HCT116 (cell line): ENCODE measurements at regions not wholly inside any gene's neighbourhood (a gene's known extent, or its start where the extent isn't known, plus 50 kb on each side); places are given as distances from the start of the nearest gene placed in this dataset.

Source experiments
- ATAC-seq: fragments of 200-7000 bp; cut with Tn5 transposase; 2 replicates; pipeline ENCODE4 v1.9.1; 2020; ENCODE audit warnings: mild to moderate bottlenecking, moderate library complexity
- BruUV-seq: library from RNA; stranded (reverse); fragments of 400-500 nt; replicated peaks from 2 replicates; lab custom pipeline; 2021; lab: Mats Ljungman, UMichigan
- CTCF ChIA-PET: fragments of 300-600 bp; sonication (Branson Sonifier 250); formaldehyde crosslinking; loops from one replicate; lab custom pipeline; 2021; ENCODE audit warnings: antibody characterized with exemption; lab: Charles Lee
- POLR2A ChIA-PET: fragments of 300-600, 350-600 bp; sonication (Branson Sonifier 250); formaldehyde crosslinking; loops from one replicate; lab custom pipeline; 2021; ENCODE audit warnings: antibody characterized with exemption; lab: Charles Lee
- RAD21 ChIA-PET, 2 experiments: fragments of 300-600 bp; sonication (Branson Sonifier 250); formaldehyde crosslinking; loops; one replicate each; lab custom pipeline; 2023; ENCODE audit warnings: low total read pairs in 2 of 2; ENCODE audit not compliant: uncharacterized antibody in 2 of 2, unreplicated experiment in 2 of 2, low non-redundant PET in 1 of 2; lab: Charles Lee
- DNase-seq: peaks from one replicate; pipeline ENCODE4 v3.0.0-alpha.2; 2010; ENCODE audit warnings: low read depth, low spot score
- H2AFZ ChIP-seq: fragments of 200-600 bp; shearing (Covaris generic), sonication (generic); 2 replicates; pipeline ENCODE4 v1.6.1; 2017; ENCODE audit warnings: low read depth, mixed run types, mixed read lengths, antibody characterized with exemption, low read length; ENCODE audit not compliant: poor library complexity, severe bottlenecking
- H3K27ac ChIP-seq: 2 replicates; pipeline ENCODE4 v1.5.1; 2012; ENCODE audit warnings: low read depth, low read length
- H3K27me3 ChIP-seq: fragments of 200-600 bp; sonication (generic); 2 replicates; pipeline ENCODE4 v1.6.1; 2016; ENCODE audit warnings: mixed run types, low read length, mixed read lengths; ENCODE audit not compliant: insufficient read depth
- H3K36me3 ChIP-seq, 2 experiments: fragments of 200-500 bp in 1 of 2; fragments of 200-600 bp in 1 of 2; sonication (Bioruptor generic) in 1 of 2; sonication (generic) in 1 of 2; 2 replicates each; pipeline versions ENCODE4 v1.5.1 to v1.6.1; 2014 to 2016; ENCODE audit warnings: low read length in 2 of 2, inconsistent platforms in 1 of 2, mixed read lengths in 1 of 2, mixed run types in 1 of 2; ENCODE audit not compliant: insufficient read depth in 2 of 2, control insufficient read depth in 1 of 2
- H3K4me1 ChIP-seq, 2 experiments: fragments of 200-600 bp in 1 of 2; sonication (generic) in 1 of 2; 2 replicates each; pipeline versions ENCODE4 v1.5.1 to v1.6.1; 2012 to 2017; ENCODE audit warnings: low read length in 2 of 2, inconsistent platforms in 1 of 2, mild to moderate bottlenecking in 1 of 2, mixed read lengths in 1 of 2, mixed run types in 1 of 2, moderate library complexity in 1 of 2; ENCODE audit not compliant: insufficient read depth in 2 of 2, control insufficient read depth in 1 of 2
- H3K4me2 ChIP-seq: fragments of 200-600 bp; sonication (generic); 2 replicates; pipeline ENCODE4 v1.6.1; 2017; ENCODE audit warnings: mixed run types, low read length, mixed read lengths
- H3K4me3 ChIP-seq, 2 experiments: fragments of 200-600 bp in 1 of 2; sonication (generic) in 1 of 2; replicated peaks in 1 of 2; 2 replicates each; pipeline ENCODE4 v1.5.1; 2011 to 2016; ENCODE audit warnings: low read length in 2 of 2, control low read depth in 1 of 2, low read depth in 1 of 2, mild to moderate bottlenecking in 1 of 2, mixed read lengths in 1 of 2, mixed run types in 1 of 2
- H3K79me2 ChIP-seq: fragments of 200-600 bp; sonication (generic); 2 replicates; pipeline ENCODE4 v1.6.1; 2017; ENCODE audit warnings: mild to moderate bottlenecking, mixed run types, low read length, moderate library complexity, mixed read lengths; ENCODE audit not compliant: insufficient read depth
- H3K9ac ChIP-seq: fragments of 200-600 bp; sonication (generic); 2 replicates; pipeline ENCODE4 v1.6.1; 2016; ENCODE audit warnings: low read length, mixed read lengths
- H3K9me2 ChIP-seq: fragments of 200-600 bp; sonication (generic), shearing (Covaris generic); 2 replicates; pipeline ENCODE4 v1.6.1; 2017; ENCODE audit warnings: mixed run types, mild to moderate bottlenecking, moderate library complexity; ENCODE audit not compliant: insufficient read depth
- H3K9me3 ChIP-seq, 2 experiments: fragments of 200-500 bp in 1 of 2; fragments of 200-600 bp in 1 of 2; sonication (Bioruptor generic) in 1 of 2; sonication (generic) in 1 of 2; 2 replicates each; pipeline ENCODE4 v1.6.1; 2014 to 2017; ENCODE audit warnings: low read length in 2 of 2, mixed read lengths in 2 of 2, inconsistent platforms in 1 of 2, low read depth in 1 of 2, mild to moderate bottlenecking in 1 of 2, mixed run types in 1 of 2, moderate library complexity in 1 of 2; ENCODE audit not compliant: control insufficient read depth in 1 of 2, insufficient read depth in 1 of 2
- H4K20me1 ChIP-seq: fragments of 200-600 bp; sonication (generic), shearing (Covaris generic); 2 replicates; pipeline ENCODE4 v1.6.1; 2017; ENCODE audit warnings: mixed run types, mild to moderate bottlenecking, moderate library complexity; ENCODE audit not compliant: insufficient read depth
- CBX3 ChIP-seq: IDR thresholded peaks from 2 replicates; pipeline ENCODE4 v1.6.1; 2012; ENCODE audit warnings: low read depth
- CEBPB ChIP-seq: IDR thresholded peaks from 2 replicates; pipeline ENCODE4 v1.6.1; 2012; ENCODE audit warnings: low read depth
- EGR1 ChIP-seq: IDR thresholded peaks from 2 replicates; pipeline ENCODE4 v1.6.1; 2012; ENCODE audit warnings: low read depth
- ELF1 ChIP-seq: IDR thresholded peaks from 2 replicates; pipeline ENCODE4 v1.6.1; 2012; ENCODE audit warnings: low read depth, borderline replicate concordance
- EZH2 ChIP-seq: fragments of 200-600 bp; sonication (generic); IDR thresholded peaks from 2 replicates; pipeline ENCODE4 v1.6.1; 2017; ENCODE audit warnings: antibody characterized with exemption, mixed run types
- EZH2phosphoT487 ChIP-seq: fragments of 200-600 bp; IDR thresholded peaks from 2 replicates; pipeline ENCODE4 v1.6.1; 2018; ENCODE audit warnings: antibody characterized with exemption, borderline replicate concordance
- JUND ChIP-seq: IDR thresholded peaks from 2 replicates; pipeline ENCODE4 v1.6.1; 2012
- POLR2A ChIP-seq: IDR thresholded peaks from 2 replicates; pipeline ENCODE4 v1.7.0; 2011; ENCODE audit warnings: borderline replicate concordance; ENCODE audit not compliant: insufficient read depth, insufficient read length; ENCODE audit errors: extremely low read depth
- POLR2AphosphoS5 ChIP-seq: IDR thresholded peaks from 2 replicates; pipeline ENCODE4 v1.6.1; 2011; ENCODE audit warnings: mild to moderate bottlenecking, low read depth, low read length, moderate library complexity
- RAD21 ChIP-seq: IDR thresholded peaks from 2 replicates; pipeline ENCODE4 v1.6.1; 2012; ENCODE audit warnings: low read depth, mild to moderate bottlenecking
- SIN3A ChIP-seq: IDR thresholded peaks from 2 replicates; pipeline ENCODE4 v1.6.1; 2012; ENCODE audit warnings: low read depth
- SP1 ChIP-seq: IDR thresholded peaks from 2 replicates; pipeline ENCODE4 v1.6.1; 2012; ENCODE audit warnings: low read depth
- SRF ChIP-seq: IDR thresholded peaks from 2 replicates; pipeline ENCODE4 v1.6.1; 2012; ENCODE audit warnings: low read depth
- YY1 ChIP-seq: IDR thresholded peaks from 2 replicates; pipeline ENCODE4 v1.6.1; 2011; ENCODE audit warnings: low read length, low read depth, moderate library complexity, mild to moderate bottlenecking; ENCODE audit not compliant: insufficient replicate concordance; ENCODE audit errors: extremely low read depth
- ZBTB33 ChIP-seq: IDR thresholded peaks from 2 replicates; pipeline ENCODE4 v1.6.1; 2011; ENCODE audit warnings: mild to moderate bottlenecking, low read length, moderate library complexity; ENCODE audit not compliant: insufficient replicate concordance; ENCODE audit errors: extremely low read depth
- ZFX ChIP-seq: fragments of 450-650 bp; IDR thresholded peaks from 2 replicates; pipeline ENCODE4 v1.6.1; 2017
- intact Hi-C: fragments of 100-400 bp; cut with micrococcal nuclease; formaldehyde crosslinking; loops from 2 replicates; pipeline ENCODE4 v1.10.0; 2022
- TF ChIP-seq, protein P1 (sequence below): IDR thresholded peaks from 2 replicates; pipeline ENCODE4 v1.6.1; 2012; ENCODE audit warnings: low read depth
- TF ChIP-seq, protein P2 (sequence below): IDR thresholded peaks from 2 replicates; pipeline ENCODE4 v1.6.1; 2012

DNA sequence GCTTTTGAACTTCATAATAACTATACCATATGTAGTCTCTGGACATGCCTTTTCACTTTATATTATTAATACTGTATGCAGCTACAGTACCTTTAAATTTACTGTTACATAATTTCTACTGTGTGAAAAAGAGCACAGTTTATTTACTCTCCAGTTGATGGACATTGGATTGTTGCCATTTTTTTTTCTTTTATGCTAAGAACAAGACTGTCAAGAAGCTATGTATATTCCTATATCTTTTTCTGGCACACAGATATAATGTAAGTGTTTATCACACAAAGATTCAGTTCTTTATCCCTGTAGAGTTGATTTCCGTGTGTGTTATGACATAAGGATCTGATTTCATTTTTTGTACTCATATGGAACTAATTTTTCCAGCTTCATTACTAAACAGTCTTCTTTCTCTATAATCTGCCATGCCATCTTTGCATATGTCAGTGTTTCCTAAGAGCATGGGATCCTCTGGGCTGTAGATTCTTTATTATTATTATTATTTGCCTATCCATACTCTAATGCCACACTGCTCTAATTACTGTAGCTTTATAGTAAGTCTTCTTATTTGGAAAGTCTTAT, 593.0 kb upstream of the ATP2B1 start:
- Histone ChIP-seq H3K79me2 (no peaks in the 10 kb centered on the region), H3K27me3 (no peaks in the 10 kb centered on the region), H2AFZ (no peak overlapping the region), H3K4me2 (no peak overlapping the region), H3K4me3 (no peak overlapping the region), H3K4me1 (peaks cover 8 to 11% of the 10 kb centered on the region in 2 experiments; a peak in 3 of 4 replicates), H3K9ac (no peak overlapping the region), H3K9me2 (no peaks in the 10 kb centered on the region), H4K20me1 (no peaks in the 10 kb centered on the region)
- BruUV-seq: no TSS peak
- ChIA-PET CTCF (no interaction called here), RAD21 (no interaction called here)
- intact Hi-C loops: no loop called here
- TF ChIP-seq SIN3A (no peak), ZFX (no peak), CEBPB (no peak), ZBTB33 (no peak), SRF (no peak), POLR2AphosphoS5 (no peak), EZH2 (no peak), EGR1 (no peak), POLR2A (no peak), EZH2phosphoT487 (no peak), JUND (no peak), RAD21 (no peak), SP1 (no peak), CBX3 (no peak), YY1 (no peak), ELF1 (no peak)
- TF ChIP-seq, protein P1, sequence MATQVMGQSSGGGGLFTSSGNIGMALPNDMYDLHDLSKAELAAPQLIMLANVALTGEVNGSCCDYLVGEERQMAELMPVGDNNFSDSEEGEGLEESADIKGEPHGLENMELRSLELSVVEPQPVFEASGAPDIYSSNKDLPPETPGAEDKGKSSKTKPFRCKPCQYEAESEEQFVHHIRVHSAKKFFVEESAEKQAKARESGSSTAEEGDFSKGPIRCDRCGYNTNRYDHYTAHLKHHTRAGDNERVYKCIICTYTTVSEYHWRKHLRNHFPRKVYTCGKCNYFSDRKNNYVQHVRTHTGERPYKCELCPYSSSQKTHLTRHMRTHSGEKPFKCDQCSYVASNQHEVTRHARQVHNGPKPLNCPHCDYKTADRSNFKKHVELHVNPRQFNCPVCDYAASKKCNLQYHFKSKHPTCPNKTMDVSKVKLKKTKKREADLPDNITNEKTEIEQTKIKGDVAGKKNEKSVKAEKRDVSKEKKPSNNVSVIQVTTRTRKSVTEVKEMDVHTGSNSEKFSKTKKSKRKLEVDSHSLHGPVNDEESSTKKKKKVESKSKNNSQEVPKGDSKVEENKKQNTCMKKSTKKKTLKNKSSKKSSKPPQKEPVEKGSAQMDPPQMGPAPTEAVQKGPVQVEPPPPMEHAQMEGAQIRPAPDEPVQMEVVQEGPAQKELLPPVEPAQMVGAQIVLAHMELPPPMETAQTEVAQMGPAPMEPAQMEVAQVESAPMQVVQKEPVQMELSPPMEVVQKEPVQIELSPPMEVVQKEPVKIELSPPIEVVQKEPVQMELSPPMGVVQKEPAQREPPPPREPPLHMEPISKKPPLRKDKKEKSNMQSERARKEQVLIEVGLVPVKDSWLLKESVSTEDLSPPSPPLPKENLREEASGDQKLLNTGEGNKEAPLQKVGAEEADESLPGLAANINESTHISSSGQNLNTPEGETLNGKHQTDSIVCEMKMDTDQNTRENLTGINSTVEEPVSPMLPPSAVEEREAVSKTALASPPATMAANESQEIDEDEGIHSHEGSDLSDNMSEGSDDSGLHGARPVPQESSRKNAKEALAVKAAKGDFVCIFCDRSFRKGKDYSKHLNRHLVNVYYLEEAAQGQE: no peak
- TF ChIP-seq, protein P2, sequence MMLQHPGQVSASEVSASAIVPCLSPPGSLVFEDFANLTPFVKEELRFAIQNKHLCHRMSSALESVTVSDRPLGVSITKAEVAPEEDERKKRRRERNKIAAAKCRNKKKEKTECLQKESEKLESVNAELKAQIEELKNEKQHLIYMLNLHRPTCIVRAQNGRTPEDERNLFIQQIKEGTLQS: no peak
- TF ChIP-seq, all 23 proteins: peak for 0
- H3K27ac ChIP-seq: no peak overlapping the region
- POLR2A ChIA-PET: no interaction called here
- ATAC-seq: no peak
- H3K9me3 ChIP-seq: no peaks in the 10 kb centered on the region
- no peak for DNase-seq
- H3K36me3 ChIP-seq: no peaks in the 10 kb centered on the region
